GM21528 (cell line): ENCODE measurements at regions not wholly inside any gene's neighbourhood (a gene's known extent, or its start where the extent isn't known, plus 50 kb on each side); places are given as distances from the start of the nearest gene placed in this dataset.
"Not testable (repeated sequence)": the region's sequence is repeated elsewhere in the genome, so short reads cannot be mapped to it uniquely, and the experiment has no call there.

Source experiments
- ATAC-seq: cut with Tn5 transposase; IDR thresholded peaks from one replicate; pipeline ENCODE4 v1.9.1; 2021; ENCODE audit warnings: mild to moderate bottlenecking, moderate library complexity; ENCODE audit not compliant: unreplicated experiment, low FRiP score

DNA sequence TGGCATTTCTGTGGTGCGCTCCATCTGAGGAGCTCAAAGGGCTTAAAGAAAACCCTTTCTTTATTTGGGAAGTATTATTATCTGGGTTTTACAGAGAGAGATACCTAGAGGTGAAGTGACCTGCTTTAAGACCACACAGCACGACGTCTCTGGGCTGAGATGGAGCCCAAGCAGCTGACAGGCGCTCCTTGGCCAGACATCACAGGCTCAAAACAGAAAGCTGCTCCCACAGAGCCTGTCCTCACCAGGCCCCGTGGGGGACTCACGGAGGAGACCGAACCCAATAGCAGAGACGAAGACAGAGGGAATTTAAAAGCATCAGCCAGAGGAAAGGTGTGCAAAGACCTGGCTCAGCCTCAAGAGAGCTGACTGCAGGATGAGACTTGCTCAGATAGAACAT lies 175.9 kb upstream of the IRF2BP2 start:
- ATAC-seq, result not testable (repeated sequence)

DNA sequence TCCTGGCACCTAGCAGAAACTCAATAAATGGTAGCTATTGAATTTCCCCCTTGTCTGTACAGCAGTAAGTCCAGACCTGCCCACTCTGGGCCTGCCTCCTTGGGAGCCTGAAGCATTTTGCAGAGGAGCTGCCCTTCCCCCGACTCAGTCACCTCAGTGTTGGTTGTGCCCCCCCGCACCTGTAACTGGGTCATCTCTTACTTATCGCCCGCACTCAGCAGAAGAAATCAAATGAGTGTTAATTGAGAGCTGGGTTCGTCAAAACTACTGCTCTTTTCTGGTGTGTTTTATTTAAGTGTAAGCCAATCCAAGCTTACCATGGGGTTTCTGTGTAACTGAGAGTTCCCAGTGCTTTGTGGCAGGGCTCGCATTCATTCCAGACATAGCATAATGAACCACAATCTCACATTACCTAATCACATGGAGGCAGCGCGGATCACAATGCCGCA lies 175.5 kb upstream of the IRF2BP2 start:
- ATAC-seq, result not testable (repeated sequence)

DNA sequence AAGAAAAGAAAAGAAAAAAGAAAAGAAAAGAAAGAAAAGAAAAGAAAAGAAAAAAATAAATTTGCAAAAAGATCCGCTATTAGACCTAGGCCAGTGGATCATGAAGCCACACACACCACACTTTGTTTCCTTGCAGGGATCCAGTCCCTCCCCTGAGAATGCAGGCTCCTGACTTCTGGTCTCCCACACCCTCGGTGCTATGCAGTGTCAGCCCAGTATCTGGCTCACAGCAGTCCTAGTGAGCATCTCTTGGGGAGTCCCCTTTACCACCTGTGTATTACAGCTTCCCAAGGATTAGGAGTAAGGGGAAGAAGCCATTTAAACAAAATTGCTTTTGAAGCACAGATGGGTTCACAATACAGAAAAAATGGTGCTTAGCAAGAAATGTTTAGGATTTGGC lies 174.1 kb upstream of the IRF2BP2 start:
- not testable (repeated sequence) for ATAC-seq

DNA sequence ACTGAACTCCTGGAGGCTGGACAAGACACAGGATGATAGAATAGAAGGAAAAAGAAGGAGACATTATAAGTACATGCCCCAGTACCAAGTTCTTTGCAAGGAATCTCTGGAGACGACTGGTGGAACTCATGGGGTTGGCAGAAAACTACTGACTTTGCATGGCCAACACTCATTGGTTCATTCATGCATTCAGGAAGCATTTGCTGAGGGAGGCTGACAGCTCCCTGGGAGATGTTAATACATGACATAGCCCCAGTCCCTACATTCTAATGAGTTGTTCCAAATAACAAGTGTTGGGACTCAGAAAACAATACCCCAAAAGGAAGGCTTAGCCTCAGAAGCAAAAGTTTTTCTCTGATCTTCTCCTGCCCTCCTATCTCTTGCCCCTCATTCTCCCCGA lies 172.8 kb upstream of the IRF2BP2 start:
- ATAC-seq, result no peak

DNA sequence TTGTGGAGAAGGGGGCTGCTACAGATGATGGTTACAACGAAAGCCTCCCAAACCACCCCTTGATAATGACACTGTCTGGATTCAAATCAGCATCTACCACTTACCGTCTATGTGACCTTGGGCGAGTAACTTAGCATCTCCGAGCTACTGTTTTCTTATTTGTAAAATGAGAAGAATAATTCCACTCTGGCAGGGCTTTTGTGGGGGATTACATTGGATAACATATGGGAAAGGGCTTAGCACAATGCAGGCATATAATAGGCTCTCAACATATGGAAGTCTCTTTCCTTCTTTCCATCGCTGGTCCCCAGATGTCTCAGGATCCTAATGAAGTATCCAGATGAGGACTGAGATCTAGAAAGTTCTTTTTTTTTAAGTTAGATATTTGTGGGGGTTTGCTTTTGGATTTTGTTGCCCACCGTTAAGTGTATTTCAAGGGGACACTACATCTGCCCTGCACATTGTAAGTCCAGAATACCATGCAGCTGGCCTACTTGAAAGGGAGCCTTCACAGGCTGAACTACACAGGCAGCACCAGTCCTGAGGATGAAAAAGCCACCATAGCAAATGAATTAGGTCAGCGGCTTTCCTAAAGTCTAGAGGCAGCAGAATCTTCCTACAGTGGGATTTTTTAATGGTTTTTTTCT lies 172.2 kb upstream of the IRF2BP2 start:
- no peak for ATAC-seq

- no peak for ATAC-seq
Measured at GRCh38 chr1:234781241-234782065, 171.5 kb upstream of the IRF2BP2 start.

GRCh38 chr1:234780531-234781162 lies 170.7 kb upstream of the IRF2BP2 start:
- ATAC-seq, result no peak

GRCh38 chr1:234780112-234780511 lies 170.1 kb upstream of the IRF2BP2 start:
- no peak for ATAC-seq

GRCh38 chr1:234779600-234779999 lies 169.6 kb upstream of the IRF2BP2 start:
- ATAC-seq, result not testable (repeated sequence)

- no peak for ATAC-seq
Measured at GRCh38 chr1:234779160-234779538, 169.2 kb upstream of the IRF2BP2 start.

- no peak for ATAC-seq
Measured at GRCh38 chr1:234778221-234779159, 168.5 kb upstream of the IRF2BP2 start.

DNA sequence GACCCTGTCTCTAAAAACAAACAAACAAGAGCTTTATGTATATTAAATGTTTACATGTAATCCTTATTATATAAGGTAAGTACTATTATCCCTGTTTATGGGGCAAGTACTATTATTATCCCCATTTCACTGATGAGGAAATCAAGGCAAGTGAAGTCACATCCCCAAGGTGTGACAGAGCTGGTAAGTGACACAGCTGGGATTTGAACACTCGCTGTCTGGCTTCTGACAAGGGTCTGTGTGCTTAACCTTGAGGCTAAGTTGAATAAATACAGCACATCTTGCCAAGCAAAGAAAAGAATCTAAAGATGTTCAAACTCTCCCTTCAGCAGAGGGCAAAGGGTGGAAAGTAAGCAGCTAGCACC lies 167.9 kb upstream of the IRF2BP2 start:
- ATAC-seq, result no peak

- ATAC-seq, result no peak
Measured at GRCh38 chr1:234776876-234777855, 167.2 kb upstream of the IRF2BP2 start.

- ATAC-seq, result no peak
Measured at GRCh38 chr1:234776256-234776875, 166.4 kb upstream of the IRF2BP2 start.

- ATAC-seq, result no peak
Measured at GRCh38 chr1:234775477-234776246, 165.7 kb upstream of the IRF2BP2 start.

DNA sequence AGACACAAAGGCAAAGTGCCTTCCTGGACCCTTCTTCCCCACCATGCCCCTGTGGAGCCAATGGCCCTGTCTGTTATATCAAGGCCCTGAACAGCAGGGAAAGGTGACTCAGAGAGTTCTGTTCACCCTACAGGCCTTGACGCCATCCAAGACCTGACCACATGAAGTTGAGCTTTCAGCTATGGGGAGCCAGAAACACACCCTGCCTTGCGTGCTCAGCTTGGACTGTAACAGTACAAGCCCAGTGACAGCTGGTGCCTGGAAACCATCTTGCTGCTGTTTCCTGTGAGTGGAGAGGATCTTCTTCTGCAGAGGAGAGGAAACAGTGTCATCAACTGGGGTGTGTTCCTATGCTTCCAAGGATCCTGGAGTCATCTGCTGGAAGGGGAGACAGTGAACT lies 165.0 kb upstream of the IRF2BP2 start:
- ATAC-seq, result no peak

GRCh38 chr1:234773936-234774677 lies 164.1 kb upstream of the IRF2BP2 start:
- no peak for ATAC-seq
